H9 (cell line): ENCODE measurements at regions not wholly inside any gene's neighbourhood (a gene's known extent, or its start where the extent isn't known, plus 50 kb on each side); places are given as distances from the start of the nearest gene placed in this dataset.

Source experiments
- DNase-seq: peaks from one replicate; pipeline ENCODE4 v3.0.0-alpha.2; 2017
- H2AFZ ChIP-seq: one replicate; pipeline ENCODE4 v1.6.1; 2013; ENCODE audit warnings: mild to moderate bottlenecking, low read length, control low read depth, moderate library complexity
- H2AK5ac ChIP-seq: 2 replicates; pipeline ENCODE4 v1.6.1; 2013; ENCODE audit warnings: low read length, control low read depth, mixed read lengths; ENCODE audit not compliant: insufficient read length
- H2BK120ac ChIP-seq: one replicate; pipeline ENCODE4 v1.6.1; 2013; ENCODE audit warnings: low read depth, mild to moderate bottlenecking, low read length, control low read depth, inconsistent platforms; ENCODE audit not compliant: poor library complexity, severe bottlenecking
- H2BK12ac ChIP-seq: 2 replicates; pipeline ENCODE4 v1.6.1; 2013; ENCODE audit warnings: low read length, control low read depth, mixed read lengths, low read depth; ENCODE audit not compliant: insufficient read length
- H2BK15ac ChIP-seq: 2 replicates; pipeline ENCODE4 v1.6.1; 2013; ENCODE audit warnings: low read depth, low read length, control low read depth
- H2BK20ac ChIP-seq: one replicate; pipeline ENCODE4 v1.6.1; 2013; ENCODE audit warnings: low read depth, mild to moderate bottlenecking, low read length, control low read depth, inconsistent platforms; ENCODE audit not compliant: poor library complexity, severe bottlenecking
- H2BK5ac ChIP-seq: 2 replicates; pipeline ENCODE4 v1.6.1; 2013; ENCODE audit warnings: low read length, control low read depth, mixed read lengths; ENCODE audit not compliant: insufficient read length
- H3K14ac ChIP-seq: 2 replicates; pipeline ENCODE4 v1.6.1; 2013; ENCODE audit warnings: low read length, control low read depth; ENCODE audit not compliant: insufficient read depth
- H3K18ac ChIP-seq: 2 replicates; pipeline ENCODE4 v1.6.1; 2013; ENCODE audit warnings: low read depth, mild to moderate bottlenecking, mixed read lengths, low read length, control low read depth; ENCODE audit not compliant: insufficient read length
- H3K23ac ChIP-seq: 2 replicates; pipeline ENCODE4 v1.6.1; 2013; ENCODE audit warnings: low read length, control low read depth, mixed read lengths, low read depth; ENCODE audit not compliant: insufficient read length
- H3K23me2 ChIP-seq: 2 replicates; pipeline ENCODE4 v1.6.1; 2013; ENCODE audit warnings: low read depth, mild to moderate bottlenecking, mixed read lengths, low read length, control low read depth; ENCODE audit not compliant: insufficient read length, poor library complexity, severe bottlenecking
- H3K27ac ChIP-seq: 2 replicates; pipeline ENCODE4 v1.5.1; 2013; ENCODE audit warnings: low read length, control low read depth, mixed read lengths, low read depth; ENCODE audit not compliant: insufficient read length
- H3K27me3 ChIP-seq: 2 replicates; pipeline ENCODE4 v1.6.1; 2013; ENCODE audit warnings: low read length, control low read depth, inconsistent platforms; ENCODE audit not compliant: insufficient read depth
- H3K4ac ChIP-seq: 2 replicates; pipeline ENCODE4 v1.6.1; 2013; ENCODE audit warnings: low read depth, mild to moderate bottlenecking, control low read depth, inconsistent platforms, low read length, moderate library complexity
- H3K4me1 ChIP-seq: 2 replicates; pipeline ENCODE4 v1.6.1; 2013; ENCODE audit warnings: low read length, control low read depth, inconsistent platforms; ENCODE audit not compliant: insufficient read depth
- H3K4me2 ChIP-seq: 2 replicates; pipeline ENCODE4 v1.6.1; 2013; ENCODE audit warnings: low read length, control low read depth, mixed read lengths; ENCODE audit not compliant: insufficient read length, insufficient read depth
- H3K56ac ChIP-seq: 2 replicates; pipeline ENCODE4 v1.6.1; 2013; ENCODE audit warnings: low read depth, mild to moderate bottlenecking, mixed read lengths, low read length, control low read depth; ENCODE audit not compliant: insufficient read length
- H3K79me1 ChIP-seq: 2 replicates; pipeline ENCODE4 v1.6.1; 2013; ENCODE audit warnings: low read depth, mild to moderate bottlenecking, moderate library complexity, low read length, control low read depth, inconsistent platforms; ENCODE audit not compliant: insufficient read depth, poor library complexity, severe bottlenecking
- H3K79me2 ChIP-seq: 2 replicates; pipeline ENCODE4 v1.6.1; 2013; ENCODE audit warnings: low read length, control low read depth, inconsistent platforms; ENCODE audit not compliant: insufficient read depth
- H3K9ac ChIP-seq: 2 replicates; pipeline ENCODE4 v1.6.1; 2013; ENCODE audit warnings: low read length, control low read depth, mixed read lengths; ENCODE audit not compliant: insufficient read length; ENCODE audit errors: extremely low read depth
- H3K9me3 ChIP-seq: one replicate; pipeline ENCODE4 v1.6.1; 2013; ENCODE audit warnings: low read depth, low read length, inconsistent platforms; ENCODE audit not compliant: control insufficient read depth
- H3T11ph ChIP-seq: one replicate; pipeline ENCODE4 v1.6.1; 2013; ENCODE audit warnings: mild to moderate bottlenecking, low read length, control low read depth, inconsistent platforms
- H4K20me1 ChIP-seq: one replicate; pipeline ENCODE4 v1.6.1; 2013; ENCODE audit not compliant: control insufficient read depth, insufficient read length, insufficient read depth
- H4K5ac ChIP-seq: 2 replicates; pipeline ENCODE4 v1.6.1; 2013; ENCODE audit warnings: low read depth, mild to moderate bottlenecking, mixed read lengths, low read length, control low read depth; ENCODE audit not compliant: insufficient read length
- H4K8ac ChIP-seq: replicated peaks from 2 replicates; pipeline ENCODE4 v1.6.1; 2013; ENCODE audit warnings: low read length, control low read depth, mixed read lengths, low read depth; ENCODE audit not compliant: insufficient read length
- H4K91ac ChIP-seq: 2 replicates; pipeline ENCODE4 v1.6.1; 2013; ENCODE audit warnings: low read depth, mild to moderate bottlenecking, moderate library complexity, mixed read lengths, low read length, control low read depth; ENCODE audit not compliant: insufficient read length
- H3K27ac Mint-ChIP-seq, 3 experiments: 2 replicates in 2 of 3; 3 replicates in 1 of 3; pipeline ENCODE4 v1.8.0; 2020 to 2021; ENCODE audit warnings: mixed read lengths in 3 of 3, mild to moderate bottlenecking in 1 of 3, moderate library complexity in 1 of 3
- H3K27me3 Mint-ChIP-seq: 2 replicates; pipeline ENCODE4 v1.8.0; 2021; ENCODE audit warnings: low read depth, mild to moderate bottlenecking, moderate library complexity, mixed read lengths
- H3K36me3 Mint-ChIP-seq, 3 experiments: 2 replicates in 2 of 3; 3 replicates in 1 of 3; pipeline ENCODE4 v1.8.0; 2020 to 2021; ENCODE audit warnings: low read depth in 3 of 3, mixed read lengths in 3 of 3; ENCODE audit not compliant: insufficient read depth in 1 of 3
- H3K4me1 Mint-ChIP-seq, 2 experiments: 2 replicates each; pipeline ENCODE4 v1.8.0; 2020; ENCODE audit warnings: mixed read lengths in 2 of 2
- H3K4me3 Mint-ChIP-seq, 2 experiments: 2 replicates in 1 of 2; 3 replicates in 1 of 2; pipeline ENCODE4 v1.8.0; 2020 to 2021; ENCODE audit warnings: mild to moderate bottlenecking in 2 of 2, mixed read lengths in 2 of 2, moderate library complexity in 1 of 2
- H3K9me3 Mint-ChIP-seq, 2 experiments: 2 replicates in 1 of 2; 3 replicates in 1 of 2; pipeline ENCODE4 v1.8.0; 2020; ENCODE audit warnings: mild to moderate bottlenecking in 2 of 2, mixed read lengths in 2 of 2, moderate library complexity in 1 of 2
- CTCF ChIP-seq: fragments of 200-600 bp; sonication (generic); conservative IDR thresholded peaks from 3 replicates; pipeline ENCODE4 v1.8.0; 2021; ENCODE audit warnings: antibody characterized with exemption, mild to moderate bottlenecking
- WGBS: extraction: QIAGEN DNeasy Blood & Tissue Kit; methylation state at CpG from one replicate; pipeline ENCODE4 v1.1.7; 2013; ENCODE audit warnings: missing lambda C conversion rate, low lambda C conversion rate, mixed read lengths; ENCODE audit not compliant: insufficient read length; ENCODE audit errors: extremely low coverage; 5-methylcytosine and 5-hydroxymethylcytosine counted together

- no peak overlapping the region for H3K27ac Mint-ChIP-seq
- H3K9ac ChIP-seq, result no peak overlapping the region
- no peak overlapping the region for H3K14ac ChIP-seq
- no peak overlapping the region for H3K56ac ChIP-seq
- H2AFZ ChIP-seq, result no peak overlapping the region
- TF ChIP-seq CTCF, result no peak
- H3K27me3 ChIP-seq, result no peaks in the 10 kb centered on the region
- no peak overlapping the region for H3K27ac ChIP-seq
- H3K9me3 Mint-ChIP-seq, result peaks cover 21 to 35% of the 10 kb centered on the region in 2 experiments
- no peak overlapping the region for H4K8ac ChIP-seq
- H3K4me1 ChIP-seq, result no peaks in the 10 kb centered on the region
- H2BK120ac ChIP-seq, result no peak overlapping the region
- H3K23me2 ChIP-seq, result no peaks in the 10 kb centered on the region
- no peak overlapping the region for H4K91ac ChIP-seq
- H2BK15ac ChIP-seq, result no peak overlapping the region
- H3K27me3 Mint-ChIP-seq, result no peaks in the 10 kb centered on the region; the same call in 1 of the 2 replicates
- no peak overlapping the region for H2BK12ac ChIP-seq
- no CpG with 5 or more reads among the region's 2 CpGs for WGBS
- H3K4me1 Mint-ChIP-seq, result no peaks in the 10 kb centered on the region
- no peak overlapping the region for H2BK5ac ChIP-seq
- no peak overlapping the region for H3K23ac ChIP-seq
- H3K4ac ChIP-seq, result no peak overlapping the region
- no peaks in the 10 kb centered on the region for H3K9me3 ChIP-seq
- H3K18ac ChIP-seq, result no peak overlapping the region
- H2BK20ac ChIP-seq, result no peak overlapping the region
- no peak overlapping the region for H3K4me3 Mint-ChIP-seq
- no peaks in the 10 kb centered on the region for H3K79me2 ChIP-seq
- H2AK5ac ChIP-seq, result no peak overlapping the region
- no peak overlapping the region for H3K4me2 ChIP-seq
- peaks cover 0 to 11% (median 0%) of the 10 kb centered on the region in 3 experiments; a peak in 2 of 7 replicates for H3K36me3 Mint-ChIP-seq
- no peaks in the 10 kb centered on the region for H4K20me1 ChIP-seq
- H4K5ac ChIP-seq, result no peak overlapping the region
- DNase-seq, result no peak
- H3K79me1 ChIP-seq, result no peaks in the 10 kb centered on the region
- no peak overlapping the region for H3T11ph ChIP-seq
Measured at GRCh38 chr11:42913731-42914130, 398.1 kb upstream of the API5 start.
